GM18505 (cell line): ENCODE measurements at regions not wholly inside any gene's neighbourhood (a gene's known extent, or its start where the extent isn't known, plus 50 kb on each side); places are given as distances from the start of the nearest gene placed in this dataset.
"Not testable (repeated sequence)": the region's sequence is repeated elsewhere in the genome, so short reads cannot be mapped to it uniquely, and the experiment has no call there.

ENCODE experiments used
- ATAC-seq: cut with Tn5 transposase; IDR thresholded peaks from one replicate; pipeline ENCODE4 v1.9.1; 2021; ENCODE audit not compliant: unreplicated experiment
- POLR2A ChIP-seq: IDR thresholded peaks from 4 replicates; pipeline ENCODE4 v1.6.1; 2011; ENCODE audit warnings: borderline replicate concordance; ENCODE audit not compliant: insufficient read depth, insufficient read length; ENCODE audit errors: extremely low read depth

GRCh38 chr10:16020836-16021235 is 160.5 kb upstream of the MINDY3 start:
- no peak for ATAC-seq
- TF ChIP-seq POLR2A, result no peak

GRCh38 chr10:16026832-16027231 is 166.5 kb upstream of the MINDY3 start:
- not testable (repeated sequence) for ATAC-seq

- no peak for TF ChIP-seq POLR2A
- ATAC-seq, result no peak
Measured at GRCh38 chr10:16030562-16030961, 170.3 kb upstream of the MINDY3 start.

- no peak for ATAC-seq
- no peak for TF ChIP-seq POLR2A
Measured at GRCh38 chr10:16049050-16049449, 188.7 kb upstream of the MINDY3 start.

GRCh38 chr10:16049782-16050181 is 189.5 kb upstream of the MINDY3 start:
- TF ChIP-seq POLR2A, result no peak
- no peak for ATAC-seq

- TF ChIP-seq POLR2A, result no peak
- ATAC-seq, result no peak
Measured at GRCh38 chr10:16063350-16063749, 203.0 kb upstream of the MINDY3 start.

GRCh38 chr10:16083551-16083950 is 223.2 kb upstream of the MINDY3 start:
- not testable (repeated sequence) for ATAC-seq

GRCh38 chr10:16105082-16105481 is 244.8 kb upstream of the MINDY3 start:
- TF ChIP-seq POLR2A, result no peak
- no peak for ATAC-seq

- TF ChIP-seq POLR2A, result no peak
- ATAC-seq, result no peak
Measured at GRCh38 chr10:16116404-16117304, 256.3 kb upstream of the MINDY3 start.

- TF ChIP-seq POLR2A, result no peak
- no peak for ATAC-seq
Measured at GRCh38 chr10:16117305-16117695, 257.0 kb upstream of the MINDY3 start.

GRCh38 chr10:16119445-16119844 is 259.1 kb upstream of the MINDY3 start:
- TF ChIP-seq POLR2A, result no peak
- ATAC-seq, result no peak

GRCh38 chr10:16120563-16120962 is 260.3 kb upstream of the MINDY3 start:
- ATAC-seq, result no peak
- no peak for TF ChIP-seq POLR2A

GRCh38 chr10:16141499-16141898 is 281.2 kb upstream of the MINDY3 start:
- no peak for ATAC-seq
- no peak for TF ChIP-seq POLR2A

GRCh38 chr10:16146993-16147392 is 286.7 kb upstream of the MINDY3 start:
- no peak for TF ChIP-seq POLR2A
- no peak for ATAC-seq

- ATAC-seq, result no peak
- TF ChIP-seq POLR2A, result no peak
Measured at GRCh38 chr10:16155834-16156233, 281.0 kb upstream of the PTER start.
